K562 (cell line): ENCODE measurements at regions not wholly inside any gene's neighbourhood (a gene's known extent, or its start where the extent isn't known, plus 50 kb on each side); places are given as distances from the start of the nearest gene placed in this dataset.

Experiments
- ATAC-seq: fragments of 200-7000 bp; cut with Tn5 transposase; 3 replicates; pipeline ENCODE4 v1.9.1; 2020; ENCODE audit warnings: moderate library complexity
- BruUV-seq: library from RNA; stranded (reverse); fragments of 400-500 nt; replicated peaks from 2 replicates; lab custom pipeline; 2021; lab: Mats Ljungman, UMichigan
- CTCF ChIA-PET: fragments of 300-600 bp; formaldehyde crosslinking; extraction: SDS; loops from one replicate; lab custom pipeline; 2021; ENCODE audit warnings: low intra/inter-chr PET ratio; lab: Yijun Ruan, JAX
- POLR2A ChIA-PET: fragments of 300-600, 350-650 bp; sonication (Branson Sonifier 250); formaldehyde crosslinking; extraction: SDS; loops from one replicate; lab custom pipeline; 2021; ENCODE audit warnings: antibody characterized with exemption, inconsistent platforms; lab: Yijun Ruan, JAX
- DNase-seq, 4 experiments: peaks; one replicate each; pipeline versions ENCODE4 v3.0.0 to v3.0.0-alpha.2; 2011 to 2018; ENCODE audit warnings: low spot score in 3 of 4, mixed read lengths in 3 of 4; ENCODE audit errors: extremely low read depth in 1 of 4
- FAIRE-seq: peaks from 2 replicates; lab custom pipeline; 2011; peaks lifted over from hg19 to GRCh38; lab: Jason Lieb, UNC
- H2AFZ ChIP-seq: 2 replicates; pipeline ENCODE4 v1.6.0; 2011; ENCODE audit warnings: low read depth, low read length, control low read depth, inconsistent platforms
- H3K27ac ChIP-seq: fragments of 200-600 bp; 3 replicates; pipeline ENCODE4 v1.8.0; 2011; ENCODE audit warnings: low read depth, mild to moderate bottlenecking, control low read depth, inconsistent platforms, low read length, moderate library complexity, mixed read lengths; ENCODE audit errors: extremely low read depth
- H3K27me3 ChIP-seq, 2 experiments: fragments of 300-600 bp in 1 of 2; 2 replicates in 1 of 2; 3 replicates in 1 of 2; pipeline versions ENCODE4 v1.6.0 to v1.8.0; 2011; ENCODE audit warnings: inconsistent platforms in 2 of 2, low read length in 2 of 2, mild to moderate bottlenecking in 1 of 2, mixed read lengths in 1 of 2, moderate library complexity in 1 of 2; ENCODE audit not compliant: control insufficient read depth in 2 of 2, insufficient read depth in 2 of 2
- H3K36me3 ChIP-seq: fragments of 300-600 bp; 3 replicates; pipeline ENCODE4 v1.8.0; 2011; ENCODE audit warnings: mild to moderate bottlenecking, low read length, inconsistent platforms; ENCODE audit not compliant: control insufficient read depth, insufficient read depth
- H3K4me1 ChIP-seq, 2 experiments: fragments of 200-600 bp in 1 of 2; replicated peaks in 1 of 2; 2 replicates in 1 of 2; 3 replicates in 1 of 2; pipeline versions ENCODE4 v1.5.1 to v1.8.0; 2011; ENCODE audit warnings: inconsistent platforms in 2 of 2, low read length in 2 of 2, mild to moderate bottlenecking in 1 of 2, mixed read lengths in 1 of 2, moderate library complexity in 1 of 2; ENCODE audit not compliant: control insufficient read depth in 2 of 2, insufficient read depth in 2 of 2
- H3K4me2 ChIP-seq: 2 replicates; pipeline ENCODE4 v1.6.1; 2011; ENCODE audit warnings: low read length, control low read depth, inconsistent platforms, mixed read lengths; ENCODE audit not compliant: insufficient read depth
- H3K4me3 ChIP-seq: fragments of 200-600 bp; sonication (generic), shearing (Covaris generic); 2 replicates; pipeline ENCODE4 v1.5.1; 2016; ENCODE audit warnings: control low read depth, inconsistent platforms
- H3K79me2 ChIP-seq: fragments of 200-600 bp; 3 replicates; pipeline ENCODE4 v1.8.0; 2011; ENCODE audit warnings: low read length, inconsistent platforms; ENCODE audit not compliant: control insufficient read depth, insufficient read depth
- H3K9ac ChIP-seq, 2 experiments: 2 replicates each; pipeline versions ENCODE4 v1.6.0 to v1.6.1; 2011; ENCODE audit warnings: low read depth in 2 of 2, low read length in 2 of 2, control low read depth in 1 of 2, inconsistent platforms in 1 of 2, mild to moderate bottlenecking in 1 of 2, mixed read lengths in 1 of 2; ENCODE audit not compliant: insufficient read depth in 1 of 2
- H3K9me1 ChIP-seq: one replicate; pipeline ENCODE4 v1.6.0; 2011; ENCODE audit warnings: inconsistent platforms, mild to moderate bottlenecking, low read length, moderate library complexity; ENCODE audit not compliant: control insufficient read depth, insufficient read depth
- H3K9me3 ChIP-seq: replicated peaks from 2 replicates; pipeline ENCODE4 v1.5.1; 2011; ENCODE audit warnings: low read depth, low read length, inconsistent platforms; ENCODE audit not compliant: control insufficient read depth, insufficient read depth
- H4K20me1 ChIP-seq: replicated peaks from 2 replicates; pipeline ENCODE4 v1.6.1; 2011; ENCODE audit warnings: low read length, inconsistent platforms, mixed read lengths; ENCODE audit not compliant: control insufficient read depth, insufficient read depth
- HNRNPK ChIP-seq: fragments of 200-400 bp; formaldehyde crosslinking; IDR thresholded peaks from one replicate; pipeline ENCODE4 v1.6.1; 2018; ENCODE audit warnings: mild to moderate bottlenecking, low read depth, low read length; ENCODE audit not compliant: poor library complexity, severe bottlenecking
- MTA3 ChIP-seq: fragments of 450-650 bp; formaldehyde crosslinking; IDR thresholded peaks from 2 replicates; pipeline ENCODE4 v1.6.1; 2017; ENCODE audit warnings: mild to moderate bottlenecking, borderline replicate concordance
- ZKSCAN8 ChIP-seq: fragments of 200-800 bp; sonication (Bioruptor generic); IDR thresholded peaks from 2 replicates; pipeline ENCODE4 v1.6.1; 2016; ENCODE audit warnings: missing genetic modification characterization, missing compliant biosample characterization
- ZNF121 ChIP-seq: sonication (generic); formaldehyde crosslinking; conservative IDR thresholded peaks from 2 replicates; pipeline ENCODE4 v1.8.0; 2022; ENCODE audit warnings: missing genetic modification reagents
- WGBS: fragments of 100-300 bp; shearing (Covaris generic); methylation state at CpG from one replicate; pipeline ENCODE4 v1.1.6; 2016; ENCODE audit warnings: low coverage, mixed read lengths; ENCODE audit not compliant: insufficient coverage; ENCODE audit errors: missing lambda C conversion rate; 5-methylcytosine and 5-hydroxymethylcytosine counted together
- in situ Hi-C: fragments of 300-500 bp; cut with MboI; formaldehyde crosslinking; loops from 4 replicates; pipeline ENCODE4 v1.15.0; 2018; ENCODE audit warnings: inconsistent platforms, mixed read lengths
- intact Hi-C: fragments of 100-400 bp; cut with micrococcal nuclease; formaldehyde crosslinking; loops from 2 replicates; pipeline ENCODE4 v1.14.2; 2022
- TF ChIP-seq, protein P1 (sequence below): IDR thresholded peaks from 2 replicates; pipeline ENCODE4 v1.6.1; 2011; ENCODE audit not compliant: insufficient read length; ENCODE audit errors: extremely low read depth
- TF ChIP-seq, protein P2 (sequence below), 2 experiments: fragments of 200-800 bp in 1 of 2; sonication (Bioruptor generic) in 1 of 2; sonication (generic) in 1 of 2; formaldehyde crosslinking in 1 of 2; IDR thresholded peaks in 1 of 2; conservative IDR thresholded peaks in 1 of 2; 2 replicates each; pipeline versions ENCODE4 v1.5.0 to v1.6.1; 2016 to 2020; ENCODE audit warnings: missing compliant biosample characterization in 1 of 2, missing genetic modification characterization in 1 of 2, missing genetic modification reagents in 1 of 2
- TF ChIP-seq, protein P3 (sequence below): fragments of 250-450 bp; sonication (Bioruptor Pico); IDR thresholded peaks from 2 replicates; pipeline ENCODE4 v1.4.0; 2020

DNA sequence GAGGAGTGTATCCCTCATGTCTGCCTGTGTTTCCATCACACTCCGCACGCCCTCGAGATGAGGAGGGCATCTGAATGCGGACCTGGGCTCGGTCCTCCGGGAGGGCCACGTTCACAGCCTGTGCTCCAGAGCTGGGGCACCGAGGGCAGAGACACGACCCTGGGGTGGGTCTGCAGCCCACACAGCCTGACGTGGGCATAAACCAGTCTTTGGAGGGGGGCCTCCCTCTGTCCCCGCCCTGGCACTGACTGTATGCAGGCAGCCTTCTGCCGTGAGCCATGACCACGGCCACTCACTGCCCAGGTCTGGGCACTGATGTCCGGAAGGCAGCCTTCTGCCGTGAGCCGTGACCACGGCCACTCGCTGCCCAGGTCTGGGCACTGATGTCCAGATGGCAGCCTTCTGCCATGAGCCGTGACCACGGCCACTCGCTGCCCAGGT, 1425.1 kb downstream of the BRD1 start:
- Histone ChIP-seq H3K9ac (no peak overlapping the region), H4K20me1 (no peaks in the 10 kb centered on the region), H3K36me3 (no peaks in the 10 kb centered on the region), H3K27ac (no peak overlapping the region), H2AFZ (no peak overlapping the region), H3K27me3 (peaks cover 0 to 14% of the 10 kb centered on the region in 2 experiments; a peak in 1 of 5 replicates), H3K9me3 (no peaks in the 10 kb centered on the region), H3K79me2 (no peaks in the 10 kb centered on the region), H3K4me3 (no peak overlapping the region), H3K4me2 (no peak overlapping the region), H3K4me1 (no peaks in the 10 kb centered on the region), H3K9me1 (no peaks in the 10 kb centered on the region)
- FAIRE-seq (no peak), ATAC-seq (no peak), DNase-seq (no peak)
- in situ Hi-C loops (no loop called here), intact Hi-C loops (no loop called here)
- POLR2A ChIA-PET: no interaction called here
- BruUV-seq: no TSS peak
- CTCF ChIA-PET: no interaction called here
- TF ChIP-seq, protein P1, sequence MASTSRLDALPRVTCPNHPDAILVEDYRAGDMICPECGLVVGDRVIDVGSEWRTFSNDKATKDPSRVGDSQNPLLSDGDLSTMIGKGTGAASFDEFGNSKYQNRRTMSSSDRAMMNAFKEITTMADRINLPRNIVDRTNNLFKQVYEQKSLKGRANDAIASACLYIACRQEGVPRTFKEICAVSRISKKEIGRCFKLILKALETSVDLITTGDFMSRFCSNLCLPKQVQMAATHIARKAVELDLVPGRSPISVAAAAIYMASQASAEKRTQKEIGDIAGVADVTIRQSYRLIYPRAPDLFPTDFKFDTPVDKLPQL: no peak
- TF ChIP-seq ZNF121 (CRISPR knock-in tag): no peak
- TF ChIP-seq MTA3: no peak
- TF ChIP-seq HNRNPK: no peak
- TF ChIP-seq, protein P2, sequence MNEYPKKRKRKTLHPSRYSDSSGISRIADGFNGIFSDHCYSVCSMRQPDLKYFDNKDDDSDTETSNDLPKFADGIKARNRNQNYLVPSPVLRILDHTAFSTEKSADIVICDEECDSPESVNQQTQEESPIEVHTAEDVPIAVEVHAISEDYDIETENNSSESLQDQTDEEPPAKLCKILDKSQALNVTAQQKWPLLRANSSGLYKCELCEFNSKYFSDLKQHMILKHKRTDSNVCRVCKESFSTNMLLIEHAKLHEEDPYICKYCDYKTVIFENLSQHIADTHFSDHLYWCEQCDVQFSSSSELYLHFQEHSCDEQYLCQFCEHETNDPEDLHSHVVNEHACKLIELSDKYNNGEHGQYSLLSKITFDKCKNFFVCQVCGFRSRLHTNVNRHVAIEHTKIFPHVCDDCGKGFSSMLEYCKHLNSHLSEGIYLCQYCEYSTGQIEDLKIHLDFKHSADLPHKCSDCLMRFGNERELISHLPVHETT (CRISPR knock-in tag; conservative IDR thresholded peaks at IDR 0.05 in 1 of 2, IDR thresholded peaks at IDR 0.05 in 1 of 2): no peak
- no peak for TF ChIP-seq ZKSCAN8 (CRISPR knock-in tag)
- TF ChIP-seq, protein P3, sequence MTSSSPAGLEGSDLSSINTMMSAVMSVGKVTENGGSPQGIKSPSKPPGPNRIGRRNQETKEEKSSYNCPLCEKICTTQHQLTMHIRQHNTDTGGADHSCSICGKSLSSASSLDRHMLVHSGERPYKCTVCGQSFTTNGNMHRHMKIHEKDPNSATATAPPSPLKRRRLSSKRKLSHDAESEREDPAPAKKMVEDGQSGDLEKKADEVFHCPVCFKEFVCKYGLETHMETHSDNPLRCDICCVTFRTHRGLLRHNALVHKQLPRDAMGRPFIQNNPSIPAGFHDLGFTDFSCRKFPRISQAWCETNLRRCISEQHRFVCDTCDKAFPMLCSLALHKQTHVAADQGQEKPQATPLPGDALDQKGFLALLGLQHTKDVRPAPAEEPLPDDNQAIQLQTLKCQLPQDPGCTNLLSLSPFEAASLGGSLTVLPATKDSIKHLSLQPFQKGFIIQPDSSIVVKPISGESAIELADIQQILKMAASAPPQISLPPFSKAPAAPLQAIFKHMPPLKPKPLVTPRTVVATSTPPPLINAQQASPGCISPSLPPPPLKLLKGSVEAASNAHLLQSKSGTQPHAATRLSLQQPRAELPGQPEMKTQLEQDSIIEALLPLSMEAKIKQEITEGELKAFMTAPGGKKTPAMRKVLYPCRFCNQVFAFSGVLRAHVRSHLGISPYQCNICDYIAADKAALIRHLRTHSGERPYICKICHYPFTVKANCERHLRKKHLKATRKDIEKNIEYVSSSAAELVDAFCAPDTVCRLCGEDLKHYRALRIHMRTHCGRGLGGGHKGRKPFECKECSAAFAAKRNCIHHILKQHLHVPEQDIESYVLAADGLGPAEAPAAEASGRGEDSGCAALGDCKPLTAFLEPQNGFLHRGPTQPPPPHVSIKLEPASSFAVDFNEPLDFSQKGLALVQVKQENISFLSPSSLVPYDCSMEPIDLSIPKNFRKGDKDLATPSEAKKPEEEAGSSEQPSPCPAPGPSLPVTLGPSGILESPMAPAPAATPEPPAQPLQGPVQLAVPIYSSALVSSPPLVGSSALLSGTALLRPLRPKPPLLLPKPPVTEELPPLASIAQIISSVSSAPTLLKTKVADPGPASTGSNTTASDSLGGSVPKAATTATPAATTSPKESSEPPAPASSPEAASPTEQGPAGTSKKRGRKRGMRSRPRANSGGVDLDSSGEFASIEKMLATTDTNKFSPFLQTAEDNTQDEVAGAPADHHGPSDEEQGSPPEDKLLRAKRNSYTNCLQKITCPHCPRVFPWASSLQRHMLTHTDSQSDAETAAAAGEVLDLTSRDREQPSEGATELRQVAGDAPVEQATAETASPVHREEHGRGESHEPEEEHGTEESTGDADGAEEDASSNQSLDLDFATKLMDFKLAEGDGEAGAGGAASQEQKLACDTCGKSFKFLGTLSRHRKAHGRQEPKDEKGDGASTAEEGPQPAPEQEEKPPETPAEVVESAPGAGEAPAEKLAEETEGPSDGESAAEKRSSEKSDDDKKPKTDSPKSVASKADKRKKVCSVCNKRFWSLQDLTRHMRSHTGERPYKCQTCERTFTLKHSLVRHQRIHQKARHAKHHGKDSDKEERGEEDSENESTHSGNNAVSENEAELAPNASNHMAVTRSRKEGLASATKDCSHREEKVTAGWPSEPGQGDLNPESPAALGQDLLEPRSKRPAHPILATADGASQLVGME: no peak
- WGBS: 0% methylated on average over 17 of the region's 21 CpGs
